Stomach (tissue), 8 donors: ENCODE measurements at regions not wholly inside any gene's neighbourhood (a gene's known extent, or its start where the extent isn't known, plus 50 kb on each side); places are given as distances from the start of the nearest gene placed in this dataset.

ENCODE experiments used
- DNase-seq, 2 donors: peaks; one replicate each; pipeline versions ENCODE4 v3.0.0 to v3.0.0-alpha.2; 2013 to 2019
- H3K27ac ChIP-seq, 5 donors: fragments of 200-600 bp in 4 of 5; sonication (generic) in 4 of 5; one replicate each; pipeline ENCODE4 v1.5.1; 2013 to 2019; ENCODE audit warnings: mild to moderate bottlenecking in 1 of 5, moderate library complexity in 1 of 5
- H3K27me3 ChIP-seq, 3 donors: fragments of 200-600 bp; sonication (generic); one replicate each; pipeline ENCODE4 v1.5.1; 2017 to 2019; ENCODE audit warnings: mixed run types in 1 of 3
- H3K36me3 ChIP-seq, 4 donors: fragments of 200-600 bp; sonication (generic); 1 replicate in 3 of 4; 2 replicates in 1 of 4; pipeline ENCODE4 v1.5.1; 2016 to 2019
- H3K4me1 ChIP-seq, 4 donors: fragments of 200-600 bp; sonication (generic); one replicate each; pipeline ENCODE4 v1.5.1; 2016 to 2019
- H3K4me3 ChIP-seq, 4 donors: fragments of 200-600 bp; sonication (generic) in 3 of 4; one replicate each; pipeline ENCODE4 v1.5.1; 2016 to 2019; ENCODE audit warnings: mild to moderate bottlenecking in 1 of 4
- H3K9me3 ChIP-seq, 4 donors: fragments of 200-600 bp; sonication (generic); one replicate each; pipeline ENCODE4 v1.5.1; 2016 to 2019
- EP300 ChIP-seq: sonication (generic); formaldehyde crosslinking; IDR thresholded peaks from one replicate; pipeline ENCODE4 v1.6.1; 2017; ENCODE audit warnings: antibody characterized with exemption
- POLR2A ChIP-seq, 4 donors: fragments of 450-650 bp; IDR thresholded peaks; one replicate each; pipeline ENCODE4 v1.6.1; 2016; ENCODE audit warnings: antibody characterized with exemption in 4 of 4, control low read depth in 2 of 4, mild to moderate bottlenecking in 1 of 4, moderate library complexity in 1 of 4
- POLR2AphosphoS5 ChIP-seq, 3 donors: sonication (generic); formaldehyde crosslinking; IDR thresholded peaks; one replicate each; pipeline ENCODE4 v1.6.1; 2016; ENCODE audit warnings: antibody characterized with exemption in 3 of 3
- WGBS, 5 donors: extraction: QIAGEN DNeasy Blood & Tissue Kit in 3 of 5; methylation state at CpG; one replicate each; pipeline versions ENCODE4 v1.1.5 to v1.1.7; 2013 to 2018; 5-methylcytosine and 5-hydroxymethylcytosine counted together
- intact Hi-C: fragments of 100-400 bp; cut with DNase I; formaldehyde crosslinking; loops from one replicate; pipeline ENCODE4 v1.15.1; 2023; ENCODE audit warnings: low total_unique reads
- TF ChIP-seq, protein P1 (sequence below), 7 experiments: fragments of 450-650 bp in 4 of 7; fragments of 200-600 bp in 3 of 7; sonication (generic) in 3 of 7; IDR thresholded peaks; one replicate each; pipeline ENCODE4 v1.5.1; 2016 to 2019; ENCODE audit warnings: antibody characterized with exemption in 7 of 7, control low read depth in 2 of 7, mild to moderate bottlenecking in 1 of 7
- donor health status: healthy with polysubstance abuse.
- donor health status: Bipolar disorder and iron deficiency.
- donor health status: healthy.

DNA sequence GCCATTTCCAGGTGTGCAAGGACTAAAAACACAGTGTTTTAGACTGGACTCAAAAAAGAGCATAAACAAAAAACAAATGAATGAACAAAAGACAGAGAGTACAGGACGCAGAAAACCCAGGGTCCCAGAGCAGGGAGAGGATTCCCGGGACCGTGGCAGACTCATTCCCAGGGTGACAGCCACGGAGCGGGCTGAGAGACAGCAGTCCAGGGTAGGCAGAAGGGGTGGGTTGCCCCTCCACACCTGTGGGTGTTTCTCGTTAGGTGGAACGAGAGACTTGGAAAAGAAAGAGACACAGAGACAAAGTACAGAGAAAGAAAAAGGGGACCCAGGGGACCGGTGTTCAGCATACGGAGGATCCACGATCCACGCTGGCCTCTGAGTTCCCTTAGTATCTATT is 273.4 kb downstream of the EIPR1 start:
- peaks cover 0 to 9% (median 0%) of the 10 kb centered on the region in 4 donors for H3K4me1 ChIP-seq
- intact Hi-C loops = no loop called here

DNA sequence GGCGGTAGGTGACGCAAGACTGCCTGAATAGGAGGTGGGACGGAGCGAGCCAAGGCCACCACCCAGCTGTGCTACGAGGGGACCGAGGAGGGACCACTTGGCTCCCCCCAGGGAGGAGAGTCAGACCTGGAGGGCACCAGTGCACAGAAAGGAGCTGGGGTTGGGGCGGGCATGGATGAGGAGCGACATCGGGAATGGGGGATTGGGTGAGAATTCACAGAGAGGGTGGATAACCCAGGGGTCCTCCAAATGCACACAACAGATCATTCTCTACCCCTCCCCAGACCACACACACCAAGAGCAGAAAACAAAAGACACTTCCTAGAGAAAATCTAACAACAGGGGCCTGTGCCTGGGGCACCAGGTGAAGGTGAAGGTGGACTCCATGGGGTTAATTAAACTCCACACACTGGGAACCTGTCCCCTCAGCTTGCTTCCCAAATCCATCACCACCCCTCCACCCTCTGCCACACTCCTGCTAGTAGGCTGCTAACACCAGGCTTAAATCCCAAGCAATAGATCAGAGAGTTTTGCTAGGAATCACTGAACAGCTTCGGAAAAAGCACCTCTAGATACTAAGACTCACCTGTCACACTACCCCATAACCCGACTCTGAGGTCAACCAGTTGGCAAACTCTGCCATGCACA is 274.6 kb downstream of the EIPR1 start:
- H3K36me3 ChIP-seq = no peaks in the 10 kb centered on the region
- H3K27ac ChIP-seq = no peak overlapping the region
- H3K4me1 ChIP-seq = peaks cover 0 to 9% (median 0%) of the 10 kb centered on the region in 4 donors
- no peak for DNase-seq
- TF ChIP-seq EP300 = no peak
- TF ChIP-seq, protein P1, sequence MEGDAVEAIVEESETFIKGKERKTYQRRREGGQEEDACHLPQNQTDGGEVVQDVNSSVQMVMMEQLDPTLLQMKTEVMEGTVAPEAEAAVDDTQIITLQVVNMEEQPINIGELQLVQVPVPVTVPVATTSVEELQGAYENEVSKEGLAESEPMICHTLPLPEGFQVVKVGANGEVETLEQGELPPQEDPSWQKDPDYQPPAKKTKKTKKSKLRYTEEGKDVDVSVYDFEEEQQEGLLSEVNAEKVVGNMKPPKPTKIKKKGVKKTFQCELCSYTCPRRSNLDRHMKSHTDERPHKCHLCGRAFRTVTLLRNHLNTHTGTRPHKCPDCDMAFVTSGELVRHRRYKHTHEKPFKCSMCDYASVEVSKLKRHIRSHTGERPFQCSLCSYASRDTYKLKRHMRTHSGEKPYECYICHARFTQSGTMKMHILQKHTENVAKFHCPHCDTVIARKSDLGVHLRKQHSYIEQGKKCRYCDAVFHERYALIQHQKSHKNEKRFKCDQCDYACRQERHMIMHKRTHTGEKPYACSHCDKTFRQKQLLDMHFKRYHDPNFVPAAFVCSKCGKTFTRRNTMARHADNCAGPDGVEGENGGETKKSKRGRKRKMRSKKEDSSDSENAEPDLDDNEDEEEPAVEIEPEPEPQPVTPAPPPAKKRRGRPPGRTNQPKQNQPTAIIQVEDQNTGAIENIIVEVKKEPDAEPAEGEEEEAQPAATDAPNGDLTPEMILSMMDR (IDR thresholded peaks at IDR 0.05) = no peak
- TF ChIP-seq POLR2AphosphoS5 (IDR thresholded peaks at IDR 0.05) = no peak
- TF ChIP-seq POLR2A (IDR thresholded peaks at IDR 0.05) = no peak
- intact Hi-C loops = no loop called here
- WGBS, 5 donors = 74 to 86% (median 79%) methylated on average over 11 of the region's 11 CpGs
- peaks cover 0 to 27% (median 0%) of the 10 kb centered on the region in 3 donors for H3K27me3 ChIP-seq
- H3K4me3 ChIP-seq = no peak overlapping the region
- no peaks in the 10 kb centered on the region for H3K9me3 ChIP-seq

More for the DNA sequence above, 273.4 kb downstream of the EIPR1 start:
- 80 to 92% (median 87%) methylated on average over 11 of the region's 11 CpGs for WGBS, 5 donors
- DNase-seq = no peak
- TF ChIP-seq POLR2AphosphoS5 (IDR thresholded peaks at IDR 0.05) (no peak), POLR2A (IDR thresholded peaks at IDR 0.05) (no peak), EP300 (no peak)
- TF ChIP-seq, protein P1 (IDR thresholded peaks at IDR 0.05) = no peak
- peaks cover 0 to 24% (median 0%) of the 10 kb centered on the region in 3 donors for H3K27me3 ChIP-seq
- no peak overlapping the region for H3K27ac ChIP-seq
- no peak overlapping the region for H3K4me3 ChIP-seq
- H3K9me3 ChIP-seq = no peaks in the 10 kb centered on the region
- no peaks in the 10 kb centered on the region for H3K36me3 ChIP-seq

DNA sequence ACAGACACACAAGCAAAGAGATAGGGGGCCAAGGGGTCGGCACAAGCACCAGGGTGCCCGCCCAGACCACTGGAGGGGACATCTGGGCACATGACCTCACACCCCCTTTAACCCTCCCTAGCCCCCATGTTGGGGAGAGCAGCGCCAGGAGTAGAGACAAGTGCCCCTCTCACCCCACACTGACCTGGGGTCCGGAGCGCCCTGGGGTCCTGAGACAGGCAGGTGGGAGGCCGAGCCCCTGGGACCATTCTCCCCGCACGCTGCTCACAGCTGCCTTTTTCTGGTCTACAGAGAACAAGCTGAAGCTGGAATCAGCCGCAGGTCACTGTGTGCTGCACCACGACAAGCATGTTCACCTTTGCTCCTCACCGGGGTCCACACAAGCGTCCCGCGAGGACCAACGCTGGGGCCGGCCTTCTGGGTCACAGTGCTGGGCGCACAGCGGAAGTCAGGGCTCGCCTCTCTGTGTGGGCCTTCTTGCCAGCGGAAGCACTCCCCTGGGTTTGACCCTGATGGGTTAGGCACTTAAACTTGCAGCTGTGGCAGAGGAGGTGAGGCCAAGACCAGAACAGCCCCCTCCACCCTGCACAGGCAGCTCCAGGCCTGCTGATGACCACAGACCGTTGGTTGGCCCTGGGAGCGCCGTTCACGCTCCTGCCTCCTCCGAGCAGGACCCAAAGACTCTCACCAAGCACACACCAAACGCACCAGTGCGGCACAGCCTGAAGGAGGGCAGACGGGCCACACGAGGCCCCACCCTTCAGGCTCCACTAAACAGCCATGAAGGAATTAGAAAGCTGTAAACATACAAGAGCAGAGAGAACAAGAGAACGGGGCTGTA is 275.3 kb downstream of the EIPR1 start:
- Histone ChIP-seq H3K4me3 (no peak overlapping the region), H3K36me3 (no peaks in the 10 kb centered on the region), H3K27ac (no peak overlapping the region), H3K9me3 (no peaks in the 10 kb centered on the region), H3K27me3 (peaks cover 0 to 27% (median 0%) of the 10 kb centered on the region in 3 donors), H3K4me1 (peaks cover 0 to 9% (median 0%) of the 10 kb centered on the region in 4 donors)
- intact Hi-C loops = no loop called here
- WGBS, 5 donors = 82 to 91% (median 85%) methylated on average over 27 to 30 of the region's 30 CpGs
- DNase-seq = no peak
- no peak for TF ChIP-seq EP300
- no peak for TF ChIP-seq POLR2A (IDR thresholded peaks at IDR 0.05)
- TF ChIP-seq, protein P1 (IDR thresholded peaks at IDR 0.05) = no peak
- no peak for TF ChIP-seq POLR2AphosphoS5 (IDR thresholded peaks at IDR 0.05)

DNA sequence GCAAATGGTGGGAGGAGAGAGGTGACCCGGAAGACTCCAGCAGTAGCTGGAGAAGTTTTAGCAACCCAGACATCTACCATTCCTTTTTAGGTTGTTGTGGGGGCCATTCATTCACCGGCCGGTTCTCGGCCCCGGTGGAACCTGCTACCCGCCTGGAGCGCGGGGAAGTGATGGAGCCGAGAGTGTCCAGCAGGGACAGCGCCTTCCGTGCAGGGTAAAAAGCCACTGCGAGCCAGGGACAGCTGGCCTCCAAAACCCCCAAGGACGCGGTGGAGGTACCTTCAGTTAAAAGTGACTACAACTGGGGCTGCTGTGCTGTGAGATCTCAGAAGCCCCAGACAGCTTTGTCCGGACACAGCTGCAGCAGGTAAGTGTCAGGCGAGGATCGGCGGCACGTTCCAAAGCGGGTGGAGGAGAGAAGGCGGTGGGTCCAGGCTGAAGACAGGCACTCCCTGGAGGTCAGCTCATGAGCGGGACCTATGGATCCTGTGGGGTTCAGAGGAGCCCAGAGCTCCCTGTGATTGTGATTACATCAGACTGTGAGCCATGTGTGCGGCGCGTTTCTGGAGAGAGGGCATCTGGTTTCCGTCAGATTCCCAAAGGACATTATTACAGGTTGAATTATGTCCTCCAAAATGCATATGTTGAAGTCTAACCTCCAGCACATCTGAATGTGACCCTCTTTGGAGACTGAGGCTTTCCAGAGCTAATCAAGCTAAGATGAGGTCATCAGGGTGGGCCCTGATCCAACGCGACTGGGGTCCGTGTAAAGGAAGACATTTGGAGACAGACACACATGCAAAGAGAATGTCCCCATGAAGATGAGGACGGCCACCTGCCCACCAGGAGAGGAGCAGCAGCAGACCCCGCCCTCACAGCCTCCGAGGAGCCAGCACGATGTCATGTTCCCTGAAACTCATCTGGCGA is 276.3 kb downstream of the EIPR1 start:
- Histone ChIP-seq H3K27me3 (peaks cover 0 to 25% (median 0%) of the 10 kb centered on the region in 3 donors), H3K4me3 (no peak overlapping the region), H3K9me3 (no peaks in the 10 kb centered on the region), H3K36me3 (no peaks in the 10 kb centered on the region), H3K4me1 (peaks cover 0 to 9% (median 0%) of the 10 kb centered on the region in 4 donors), H3K27ac (no peak overlapping the region)
- 82 to 90% (median 86%) methylated on average over 32 to 34 of the region's 34 CpGs for WGBS, 5 donors
- DNase-seq = peak in 1 of 2 donors; percentile 61
- intact Hi-C loops = no loop called here
- TF ChIP-seq, protein P1 (IDR thresholded peaks at IDR 0.05) = no peak
- TF ChIP-seq POLR2A (IDR thresholded peaks at IDR 0.05) = no peak
- no peak for TF ChIP-seq POLR2AphosphoS5 (IDR thresholded peaks at IDR 0.05)
- no peak for TF ChIP-seq EP300
